ENCODE measurements at regions not wholly inside any gene's neighbourhood (a gene's known extent, or its start where the extent isn't known, plus 50 kb on each side); places are given as distances from the start of the nearest gene placed in this dataset.

- TF ChIP-seq MAX (IDR thresholded peaks at IDR 0.05) = no peak
- no peak for TF ChIP-seq FOXA1 (IDR thresholded peaks at IDR 0.05)
- TF ChIP-seq EGR1 (IDR thresholded peaks at IDR 0.05; ENCODE audit: low read depth in 2 of 2) = no peak
- TF ChIP-seq, protein P1, sequence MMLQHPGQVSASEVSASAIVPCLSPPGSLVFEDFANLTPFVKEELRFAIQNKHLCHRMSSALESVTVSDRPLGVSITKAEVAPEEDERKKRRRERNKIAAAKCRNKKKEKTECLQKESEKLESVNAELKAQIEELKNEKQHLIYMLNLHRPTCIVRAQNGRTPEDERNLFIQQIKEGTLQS (IDR thresholded peaks at IDR 0.05) = peak; percentile 13
- peak in 1 of 2 donors; percentile 33 for TF ChIP-seq GABPA (IDR thresholded peaks at IDR 0.05 in 1 of 2, conservative IDR thresholded peaks at IDR 0.05 in 1 of 2)
- peak; percentile 79 for TF ChIP-seq SP1 (IDR thresholded peaks at IDR 0.05)
- no peak for TF ChIP-seq HNF4G (IDR thresholded peaks at IDR 0.05)
Observed at GRCh38 chr6:26223650-26224546, 136.7 kb downstream of the HFE start (continued).

GRCh38 chr6:26224547-26224912 is 137.3 kb downstream of the HFE start:
- Histone ChIP-seq H3K4me1 (ENCODE audit: control insufficient read depth in 4 of 4, insufficient read depth in 4 of 4, low read length in 3 of 4) (peaks cover 0 to 16% (median 3%) of the 10 kb centered on the region in 4 donors), H3K4me3 (ENCODE audit: low read depth in 1 of 3, low read length in 3 of 3) (peak overlapping the region; percentile 44 to 87 (median 83)), H3K27me3 (ENCODE audit: control insufficient read depth in 4 of 4, insufficient read depth in 4 of 4, low read length in 3 of 4) (no peaks in the 10 kb centered on the region), H3K9me3 (ENCODE audit: control insufficient read depth in 4 of 4, low read length in 3 of 4) (peaks cover 0 to 7% (median 4%) of the 10 kb centered on the region in 4 donors), H3K9ac (ENCODE audit: low read depth in 1 of 2, low read length in 2 of 2) (peak overlapping the region in 1 of 2 donors; percentile 88), H3K36me3 (ENCODE audit: control insufficient read depth in 4 of 4, insufficient read depth in 3 of 4, low read depth in 1 of 4, low read length in 3 of 4) (no peaks in the 10 kb centered on the region), H3K27ac (ENCODE audit: low read depth in 1 of 2, low read length in 2 of 2) (peak overlapping the region; percentile 90 to 93)
- DNase-seq (ENCODE audit: low spot score) = no peak
- TF ChIP-seq NR2F2 (IDR thresholded peaks at IDR 0.05) (no peak), RXRA (IDR thresholded peaks at IDR 0.05) (no peak), CTCF (IDR thresholded peaks at IDR 0.05; ENCODE audit: low read depth, low read length, missing input control) (no peak), YY1 (IDR thresholded peaks at IDR 0.05) (peak; percentile 21), HNF4A (conservative IDR thresholded peaks at IDR 0.05) (no peak)
- 11% methylated on average over 6 of the region's 6 CpGs for WGBS

- WGBS = 66% methylated on average over 51 of the region's 51 CpGs
- H3K4me3 ChIP-seq (ENCODE audit: low read depth in 1 of 3, low read length in 3 of 3) = peak overlapping the region in 2 of 3 donors; percentile 44 to 83
Observed at GRCh38 chr6:26224940-26225847, 138.0 kb downstream of the HFE start.

More at GRCh38 chr6:26224940-26225847, 138.0 kb downstream of the HFE start:
- Histone ChIP-seq H3K27ac (ENCODE audit: low read depth in 1 of 2, low read length in 2 of 2) (no peak overlapping the region), H3K36me3 (ENCODE audit: control insufficient read depth in 4 of 4, insufficient read depth in 3 of 4, low read depth in 1 of 4, low read length in 3 of 4) (no peaks in the 10 kb centered on the region), H3K9ac (ENCODE audit: low read depth in 1 of 2, low read length in 2 of 2) (no peak overlapping the region), H3K4me1 (ENCODE audit: control insufficient read depth in 4 of 4, insufficient read depth in 4 of 4, low read length in 3 of 4) (peaks cover 0 to 16% (median 3%) of the 10 kb centered on the region in 4 donors), H3K27me3 (ENCODE audit: control insufficient read depth in 4 of 4, insufficient read depth in 4 of 4, low read length in 3 of 4) (no peaks in the 10 kb centered on the region), H3K9me3 (ENCODE audit: control insufficient read depth in 4 of 4, low read length in 3 of 4) (peaks cover 0 to 7% (median 4%) of the 10 kb centered on the region in 4 donors)
- peak; percentile 62 for DNase-seq (ENCODE audit: low spot score)
- TF ChIP-seq RXRA (IDR thresholded peaks at IDR 0.05) (no peak), TAF1 (conservative IDR thresholded peaks at IDR 0.05) (no peak), JUND (IDR thresholded peaks at IDR 0.05) (no peak), NR2F2 (IDR thresholded peaks at IDR 0.05) (no peak), CTCF (IDR thresholded peaks at IDR 0.05; ENCODE audit: low read depth, low read length, missing input control) (no peak), SP1 (IDR thresholded peaks at IDR 0.05) (no peak), EGR1 (IDR thresholded peaks at IDR 0.05; ENCODE audit: low read depth in 2 of 2) (no peak), YY1 (IDR thresholded peaks at IDR 0.05) (no peak), FOXA1 (IDR thresholded peaks at IDR 0.05) (no peak)
- TF ChIP-seq, protein P1 (IDR thresholded peaks at IDR 0.05) = no peak

Measured in liver (tissue), 8 donors.